ENCODE measurements at regions not wholly inside any gene's neighbourhood (a gene's known extent, or its start where the extent isn't known, plus 50 kb on each side); places are given as distances from the start of the nearest gene placed in this dataset.

DNA sequence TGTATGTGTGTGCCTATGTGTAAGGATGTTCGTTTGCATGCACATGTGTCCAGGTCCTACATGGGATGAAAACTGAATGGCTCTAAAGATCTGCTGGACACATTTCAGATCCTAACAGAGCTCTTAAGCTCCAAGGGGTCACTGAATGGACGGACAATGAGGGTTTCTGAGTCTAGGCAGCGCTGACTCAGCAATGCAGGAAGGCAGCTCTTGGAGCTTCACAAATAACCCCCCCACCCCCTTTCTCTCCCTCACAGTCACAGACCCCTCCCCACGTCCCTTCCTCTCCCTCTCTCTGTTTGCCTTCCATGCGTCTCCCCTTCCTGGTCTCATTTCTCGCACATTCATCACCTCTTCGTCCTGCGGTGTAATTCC lies 369.8 kb downstream of the PREX1 start:
- TF ChIP-seq, protein P1, sequence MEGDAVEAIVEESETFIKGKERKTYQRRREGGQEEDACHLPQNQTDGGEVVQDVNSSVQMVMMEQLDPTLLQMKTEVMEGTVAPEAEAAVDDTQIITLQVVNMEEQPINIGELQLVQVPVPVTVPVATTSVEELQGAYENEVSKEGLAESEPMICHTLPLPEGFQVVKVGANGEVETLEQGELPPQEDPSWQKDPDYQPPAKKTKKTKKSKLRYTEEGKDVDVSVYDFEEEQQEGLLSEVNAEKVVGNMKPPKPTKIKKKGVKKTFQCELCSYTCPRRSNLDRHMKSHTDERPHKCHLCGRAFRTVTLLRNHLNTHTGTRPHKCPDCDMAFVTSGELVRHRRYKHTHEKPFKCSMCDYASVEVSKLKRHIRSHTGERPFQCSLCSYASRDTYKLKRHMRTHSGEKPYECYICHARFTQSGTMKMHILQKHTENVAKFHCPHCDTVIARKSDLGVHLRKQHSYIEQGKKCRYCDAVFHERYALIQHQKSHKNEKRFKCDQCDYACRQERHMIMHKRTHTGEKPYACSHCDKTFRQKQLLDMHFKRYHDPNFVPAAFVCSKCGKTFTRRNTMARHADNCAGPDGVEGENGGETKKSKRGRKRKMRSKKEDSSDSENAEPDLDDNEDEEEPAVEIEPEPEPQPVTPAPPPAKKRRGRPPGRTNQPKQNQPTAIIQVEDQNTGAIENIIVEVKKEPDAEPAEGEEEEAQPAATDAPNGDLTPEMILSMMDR (IDR thresholded peaks at IDR 0.05; ENCODE audit: insufficient read depth, low read length): no peak
- no peak overlapping the region for H3K4me3 ChIP-seq (ENCODE audit: low read depth, low read length)

DNA sequence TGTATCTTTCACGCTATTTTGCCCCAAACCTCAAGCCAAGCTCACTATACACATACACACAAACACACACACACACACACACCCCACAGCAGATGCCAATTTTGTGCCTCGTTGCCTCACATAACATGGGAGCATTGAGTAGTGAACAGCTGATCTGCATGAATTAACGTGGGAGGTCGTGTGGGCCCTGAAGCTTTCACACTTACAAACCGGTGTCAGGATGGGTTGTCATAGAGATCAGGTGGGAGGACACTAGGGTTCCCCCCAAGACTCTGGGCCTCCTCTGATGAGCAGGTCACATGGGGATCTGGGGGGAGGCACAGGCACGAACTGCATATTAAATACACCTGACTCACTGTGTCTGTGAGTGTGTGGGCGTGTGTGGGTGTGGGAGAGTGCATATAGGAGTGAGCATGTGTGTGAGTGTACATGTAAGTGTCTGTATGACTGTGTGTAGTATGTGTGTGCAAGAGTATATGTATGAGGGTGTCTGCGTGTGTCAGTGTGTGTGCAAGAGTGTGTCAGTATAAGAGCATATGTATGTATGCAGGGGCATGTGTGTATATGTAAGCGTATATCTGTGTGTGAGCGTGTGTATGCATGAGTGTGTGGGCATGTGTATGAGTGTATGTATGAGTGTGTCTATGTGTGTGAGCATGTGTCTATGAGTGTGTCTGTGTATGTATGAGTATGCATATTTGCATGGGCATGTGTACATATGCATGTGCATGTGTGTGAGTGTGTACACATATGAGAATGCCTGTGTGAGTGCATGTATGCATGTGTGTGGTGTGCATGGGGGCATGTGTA lies 370.4 kb downstream of the PREX1 start:
- no peak overlapping the region for H3K4me3 ChIP-seq (ENCODE audit: low read depth, low read length)
- TF ChIP-seq, protein P1 (IDR thresholded peaks at IDR 0.05; ENCODE audit: insufficient read depth, low read length): no peak
- no peak for DNase-seq (ENCODE audit: low read depth)

More for the DNA sequence above, 369.8 kb downstream of the PREX1 start:
- DNase-seq (ENCODE audit: low read depth): no peak

DNA sequence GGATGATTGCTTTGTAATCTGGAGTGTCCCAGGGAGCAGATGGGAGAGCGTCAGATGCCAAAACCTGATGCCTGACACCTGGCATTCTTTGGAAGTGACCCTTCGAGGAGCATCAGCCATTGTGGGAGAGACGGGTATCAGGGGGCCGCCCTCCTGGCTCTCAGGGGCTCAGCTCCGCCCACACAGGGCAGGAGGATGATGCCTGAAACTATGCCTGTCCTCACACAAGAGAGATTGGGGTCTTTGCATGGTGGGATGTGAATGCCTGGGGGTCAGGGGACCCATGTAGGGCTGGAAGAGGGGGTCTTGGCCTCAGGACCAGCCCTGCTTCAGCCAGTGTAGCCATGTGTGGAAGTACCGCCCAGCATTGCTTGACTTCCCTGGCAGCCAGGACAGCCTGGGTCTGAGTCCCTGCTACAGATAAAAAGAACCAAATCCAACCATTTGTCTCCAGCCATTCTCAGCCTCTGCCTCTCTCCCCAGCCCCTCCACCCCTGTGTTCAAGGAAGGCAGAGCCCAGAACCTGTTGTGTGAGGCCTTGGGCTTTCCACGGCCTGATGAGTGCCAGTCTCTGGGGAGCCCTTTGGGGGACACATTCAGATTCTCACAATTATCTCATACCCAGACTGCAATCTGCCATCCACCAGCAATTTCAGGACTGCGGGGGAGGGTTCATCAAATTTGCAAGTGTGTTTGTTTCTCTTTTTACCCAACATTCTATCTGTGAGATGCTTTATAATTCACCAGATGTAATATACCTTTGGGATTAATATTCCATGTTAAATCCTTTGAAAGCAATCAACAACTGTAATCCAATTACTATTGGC lies 371.2 kb downstream of the PREX1 start:
- no peak for DNase-seq (ENCODE audit: low read depth)
- TF ChIP-seq, protein P1 (IDR thresholded peaks at IDR 0.05; ENCODE audit: insufficient read depth, low read length): no peak
- no peak overlapping the region for H3K4me3 ChIP-seq (ENCODE audit: low read depth, low read length)

DNA sequence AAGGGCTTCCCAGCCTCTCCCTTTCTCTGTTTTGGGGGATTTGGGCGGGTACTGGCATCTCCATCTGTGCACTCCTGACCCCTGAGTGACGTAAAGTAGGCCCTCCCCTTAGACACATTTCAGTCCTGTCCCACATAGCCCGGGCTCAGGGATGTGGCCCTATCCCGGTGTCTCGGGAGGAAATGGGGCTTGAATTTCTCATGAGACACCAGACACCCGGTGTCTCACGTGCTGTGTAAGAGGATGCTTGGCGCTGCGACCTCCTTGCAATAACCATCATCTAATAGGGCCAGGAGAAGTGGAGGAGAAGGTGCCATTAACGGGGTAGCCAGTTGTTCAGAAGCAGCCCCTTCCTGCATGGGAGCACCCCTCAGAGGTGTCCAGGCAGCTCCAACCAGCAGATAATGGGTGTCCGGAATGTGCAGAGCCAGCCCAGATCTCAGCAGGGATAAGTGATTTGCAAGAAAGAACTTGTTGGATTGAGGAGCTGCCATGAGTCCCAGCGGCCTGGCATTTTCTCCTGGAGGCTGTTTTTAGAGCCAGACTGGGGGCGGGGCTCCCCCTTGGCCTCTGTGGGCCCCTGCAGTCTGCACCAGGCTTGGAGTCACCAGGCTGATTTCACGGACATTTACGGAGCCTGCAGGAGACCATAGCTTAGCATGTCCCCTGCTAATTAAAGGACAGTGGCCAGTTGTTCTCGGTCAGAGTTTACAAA lies 372.0 kb downstream of the PREX1 start:
- TF ChIP-seq, protein P1 (IDR thresholded peaks at IDR 0.05; ENCODE audit: insufficient read depth, low read length): no peak
- no peak for DNase-seq (ENCODE audit: low read depth)

DNA sequence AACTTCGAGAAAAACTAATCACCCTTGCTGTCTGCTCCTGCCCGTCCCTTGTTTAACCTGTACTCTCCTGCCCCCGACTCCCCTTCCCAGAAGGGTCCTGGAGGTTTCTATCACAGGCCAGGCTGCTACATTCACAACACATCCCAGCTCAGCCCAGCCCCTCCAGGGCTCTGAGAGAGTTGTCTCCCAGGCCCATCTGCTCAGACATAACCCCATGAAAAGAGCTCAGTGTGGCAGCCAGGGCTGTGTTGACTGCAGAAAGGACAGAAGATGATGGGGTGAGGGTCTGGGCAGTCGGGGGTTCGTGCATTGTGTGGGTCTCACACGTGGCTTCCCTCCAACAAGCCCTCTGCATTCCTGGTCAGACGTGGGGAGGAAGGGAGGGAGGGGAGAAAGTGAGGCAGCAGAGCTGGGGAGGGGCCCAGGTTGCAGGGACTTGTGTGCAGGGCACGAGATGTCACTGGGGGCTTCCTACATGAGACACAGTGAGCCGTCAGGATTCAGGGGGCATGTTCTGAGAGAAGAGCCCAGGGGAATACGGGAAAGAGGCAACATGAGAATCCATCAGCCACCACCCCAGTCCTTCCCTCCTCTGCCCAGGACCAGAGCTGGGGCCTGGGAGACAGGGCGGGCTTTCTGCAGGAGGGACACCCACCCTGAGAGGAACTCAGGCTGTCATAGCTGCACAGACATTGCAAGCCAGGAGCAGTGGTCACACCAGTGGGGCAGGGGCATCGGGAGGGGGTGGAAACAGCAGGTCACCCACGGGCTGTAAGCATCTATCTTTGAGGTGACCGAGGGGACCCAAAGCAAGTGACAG lies 372.9 kb downstream of the PREX1 start:
- TF ChIP-seq, protein P1 (IDR thresholded peaks at IDR 0.05; ENCODE audit: insufficient read depth, low read length): no peak
- no peak for DNase-seq (ENCODE audit: low read depth)
- no peak overlapping the region for H3K4me3 ChIP-seq (ENCODE audit: low read depth, low read length)

More for the DNA sequence above, 372.0 kb downstream of the PREX1 start:
- H3K4me3 ChIP-seq (ENCODE audit: low read depth, low read length): no peak overlapping the region
